C4-2B (cell line): ENCODE measurements at regions not wholly inside any gene's neighbourhood (a gene's known extent, or its start where the extent isn't known, plus 50 kb on each side); places are given as distances from the start of the nearest gene placed in this dataset.

ENCODE experiments used
- CTCF ChIP-seq: fragments of 450-650 bp; conservative IDR thresholded peaks from 2 replicates; pipeline ENCODE4 v1.5.1; 2017; ENCODE audit warnings: mild to moderate bottlenecking
- ZFX ChIP-seq: fragments of 450-650 bp; IDR thresholded peaks from 2 replicates; pipeline ENCODE4 v1.6.1; 2017

- TF ChIP-seq CTCF, result no peak
- TF ChIP-seq ZFX, result no peak
Measured at GRCh38 chr3:116591236-116591635, 118.3 kb upstream of the TUSC7 start.
